GM18868 (cell line): ENCODE measurements at regions not wholly inside any gene's neighbourhood (a gene's known extent, or its start where the extent isn't known, plus 50 kb on each side); places are given as distances from the start of the nearest gene placed in this dataset.
"Not testable (repeated sequence)": the region's sequence is repeated elsewhere in the genome, so short reads cannot be mapped to it uniquely, and the experiment has no call there.

Source experiments
- ATAC-seq: cut with Tn5 transposase; IDR thresholded peaks from one replicate; pipeline ENCODE4 v1.9.1; 2021; ENCODE audit warnings: mild to moderate bottlenecking, moderate library complexity; ENCODE audit not compliant: unreplicated experiment

DNA sequence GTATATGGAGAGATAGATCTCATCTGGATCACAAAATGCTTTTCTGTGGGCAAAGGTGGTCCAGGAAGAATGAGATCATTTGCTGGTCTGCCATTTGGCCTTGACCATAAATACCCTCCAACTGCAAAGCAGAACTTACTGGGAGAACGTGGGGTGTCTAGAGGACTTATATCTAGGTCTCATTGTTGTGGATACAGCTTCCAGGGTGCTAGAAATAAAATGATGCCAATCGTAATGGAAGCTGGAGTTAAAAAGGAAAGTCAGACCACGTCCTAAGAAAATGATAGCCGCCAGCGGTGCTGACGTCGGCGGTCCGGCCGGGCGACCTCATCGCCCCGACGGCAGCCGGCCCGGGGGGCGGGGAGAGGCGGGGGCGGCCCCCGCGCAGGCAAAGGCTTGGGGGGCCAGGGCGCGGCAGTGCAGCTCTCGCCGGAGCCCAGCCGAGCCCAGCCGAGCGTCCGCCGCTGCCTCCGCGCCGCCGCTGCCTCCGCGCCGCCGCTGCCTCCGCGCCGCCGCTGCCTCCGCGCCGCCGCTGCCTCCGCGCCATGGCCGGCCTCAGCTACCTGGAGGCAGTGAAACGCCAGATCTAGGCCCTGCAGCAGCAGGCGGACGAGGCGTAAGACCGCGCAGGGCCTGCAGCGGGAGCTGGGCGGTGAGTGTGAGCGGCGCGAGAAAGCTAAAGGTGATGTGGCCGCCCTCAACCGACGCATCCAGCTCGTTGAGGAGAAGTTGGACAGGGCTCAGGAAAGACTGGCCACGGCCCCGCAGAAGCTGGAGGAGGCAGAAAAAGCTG is 89.5 kb downstream of the EOMES start:
- peak; percentile 82 for ATAC-seq

DNA sequence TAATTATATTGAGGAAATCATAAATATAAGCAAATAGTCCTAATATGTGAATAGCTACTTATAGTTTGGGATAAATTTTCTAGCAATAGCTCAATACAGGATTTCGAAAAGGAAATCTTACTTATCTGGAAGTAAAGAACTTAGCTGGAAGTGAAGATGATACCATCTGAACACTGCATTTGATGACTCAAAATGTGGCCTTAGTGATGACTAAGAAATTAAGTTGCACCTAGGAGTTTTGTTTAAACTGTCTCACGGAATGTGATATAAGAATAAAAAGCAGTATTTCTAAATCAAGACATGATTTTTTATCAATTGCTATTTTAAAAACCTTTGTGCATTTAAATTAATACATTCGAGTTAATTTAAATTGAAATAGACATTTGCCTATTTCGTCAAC is 91.2 kb downstream of the EOMES start:
- peak; percentile 57 for ATAC-seq

DNA sequence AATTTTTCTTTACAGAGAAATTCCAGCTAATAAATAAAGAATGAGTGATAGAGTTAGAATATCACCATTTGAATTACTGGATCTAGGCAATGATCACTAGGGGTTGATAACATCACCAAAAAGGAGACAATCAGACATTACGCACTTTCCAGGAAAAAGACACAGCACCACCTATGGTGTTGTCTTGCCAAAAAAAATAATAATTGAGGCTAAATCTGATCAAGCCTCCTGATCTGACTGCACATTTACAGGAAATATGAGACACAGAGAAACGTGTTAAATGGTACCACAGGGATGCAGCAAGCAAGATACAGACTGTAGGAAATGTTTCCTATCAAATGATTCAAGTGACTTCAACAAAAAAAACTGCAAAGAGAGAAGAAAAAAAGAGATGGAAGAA is 92.8 kb downstream of the EOMES start:
- no peak for ATAC-seq

DNA sequence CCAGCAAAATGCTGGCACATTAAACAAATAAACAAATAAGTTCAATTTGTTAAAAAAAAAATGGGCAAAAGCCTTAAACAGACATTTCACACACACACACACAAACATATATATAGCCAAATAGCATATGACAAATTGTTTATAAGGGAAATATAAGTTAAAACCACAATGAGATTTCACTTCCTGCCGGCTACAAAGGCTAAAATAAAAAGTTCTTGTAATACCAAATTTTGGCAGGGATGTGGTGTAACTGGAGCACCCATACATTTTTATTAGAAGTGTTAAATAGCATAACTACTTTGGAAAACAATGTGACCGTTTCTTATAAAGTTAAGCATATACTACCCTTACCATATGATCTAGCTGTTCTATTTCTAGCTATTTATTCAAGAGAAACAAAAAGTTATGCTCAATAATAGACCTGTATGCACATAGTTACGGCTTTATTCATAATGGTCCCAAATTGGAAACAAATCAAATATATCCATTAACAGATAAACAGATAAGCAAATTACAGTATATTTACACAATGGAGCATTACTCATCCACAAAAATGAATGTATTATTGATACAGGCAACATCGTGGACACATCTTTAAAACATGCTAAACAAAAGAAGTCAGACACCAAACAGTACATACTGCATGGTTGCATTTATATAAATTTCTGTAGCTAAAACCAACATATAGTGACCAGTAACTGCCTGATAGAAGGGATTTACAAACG is 93.9 kb downstream of the EOMES start:
- ATAC-seq: no peak

DNA sequence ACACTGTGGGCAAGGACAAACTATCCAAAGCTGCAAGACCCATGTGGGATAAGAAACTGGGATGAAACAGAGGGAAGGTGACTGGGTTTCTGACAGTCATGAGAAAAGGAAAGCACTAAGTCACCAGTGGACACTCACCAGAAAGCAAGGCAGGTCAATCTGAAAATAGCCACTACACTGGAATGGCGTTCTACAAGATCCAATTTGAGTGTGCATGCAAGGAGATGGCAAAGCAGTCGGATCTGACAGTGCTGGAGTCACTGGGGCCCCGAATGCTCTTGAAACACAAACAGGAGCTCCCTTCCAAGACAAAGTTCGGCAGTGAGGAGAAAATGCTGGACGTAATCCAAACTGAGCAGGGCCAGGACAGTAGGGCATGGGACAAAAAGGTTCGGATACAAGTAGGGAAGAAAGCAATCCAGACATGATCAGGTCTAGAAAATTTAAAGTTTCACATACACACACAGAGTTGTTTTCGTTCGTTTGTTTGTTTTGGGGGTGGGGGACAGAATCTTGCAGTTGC is 95.5 kb downstream of the EOMES start:
- no peak for ATAC-seq

DNA sequence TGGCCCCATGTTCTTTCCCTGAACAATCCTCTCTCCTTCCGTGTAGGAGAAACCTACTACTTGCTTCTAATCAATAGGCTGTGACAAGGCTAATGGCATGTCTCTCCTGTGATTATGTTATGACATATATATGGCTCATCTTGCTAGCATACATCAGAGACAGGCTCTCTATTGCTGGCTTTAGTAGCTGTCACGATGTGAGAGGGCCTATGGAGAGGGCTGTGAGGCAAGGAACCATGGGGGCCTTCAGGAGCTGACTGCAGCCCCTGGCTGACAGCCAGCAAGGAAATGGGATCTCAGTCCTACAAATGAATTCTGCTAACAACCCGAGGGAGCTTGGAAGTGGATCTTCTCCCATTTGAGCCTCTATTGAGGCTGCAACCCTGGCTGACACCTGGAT is 96.3 kb downstream of the EOMES start:
- ATAC-seq: no peak

DNA sequence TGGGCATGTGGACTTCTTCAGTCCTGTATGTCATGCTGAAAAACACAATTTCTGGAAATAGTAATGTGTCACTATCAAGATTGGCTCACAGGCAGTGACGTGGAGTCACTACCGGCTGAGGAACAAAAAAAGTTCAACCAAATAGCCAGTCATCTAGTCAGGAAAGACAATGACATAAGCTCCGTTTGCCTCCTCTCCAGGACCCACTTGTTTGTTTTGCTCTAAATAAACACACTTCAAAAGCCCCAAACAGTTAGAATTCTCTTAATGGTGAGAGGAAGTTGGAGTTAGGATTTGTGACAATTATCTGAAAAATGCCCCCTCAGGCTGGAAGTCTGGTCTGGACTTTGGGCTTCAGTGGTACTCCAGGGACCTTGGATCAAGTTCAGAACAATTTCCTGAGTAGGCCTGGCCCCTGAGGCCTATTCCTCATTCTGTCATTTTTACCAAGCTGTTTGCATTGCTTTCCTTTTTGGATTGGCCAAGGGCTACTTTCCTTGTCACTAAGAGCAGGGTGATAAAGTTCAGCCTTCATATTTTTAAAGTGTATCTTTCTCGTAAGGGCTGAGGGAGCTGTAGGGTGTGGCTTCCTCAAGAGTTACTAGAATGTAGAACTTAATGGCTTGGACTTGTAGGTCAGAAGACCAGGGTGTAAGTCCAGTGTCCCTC is 98.9 kb downstream of the EOMES start:
- no peak for ATAC-seq

DNA sequence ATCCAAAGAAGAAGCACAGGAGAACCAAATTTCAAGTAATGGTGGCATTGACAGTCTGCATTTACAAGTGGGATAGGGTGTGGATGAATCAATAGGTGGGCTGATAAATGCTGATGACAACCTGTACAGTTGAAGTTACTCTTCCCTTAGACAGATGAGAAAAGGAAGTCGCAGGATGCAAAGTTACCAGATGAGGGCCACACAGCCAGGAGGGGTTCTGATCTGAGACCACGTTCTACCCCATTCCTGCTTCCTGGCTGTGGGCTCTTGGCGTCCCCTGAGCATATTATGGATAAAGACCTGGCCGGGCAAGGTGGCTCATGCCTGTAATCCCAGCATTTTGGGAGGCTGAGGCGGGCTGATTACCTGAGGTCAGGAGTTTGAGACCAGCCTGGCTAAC is 104.6 kb downstream of the EOMES start:
- no peak for ATAC-seq

DNA sequence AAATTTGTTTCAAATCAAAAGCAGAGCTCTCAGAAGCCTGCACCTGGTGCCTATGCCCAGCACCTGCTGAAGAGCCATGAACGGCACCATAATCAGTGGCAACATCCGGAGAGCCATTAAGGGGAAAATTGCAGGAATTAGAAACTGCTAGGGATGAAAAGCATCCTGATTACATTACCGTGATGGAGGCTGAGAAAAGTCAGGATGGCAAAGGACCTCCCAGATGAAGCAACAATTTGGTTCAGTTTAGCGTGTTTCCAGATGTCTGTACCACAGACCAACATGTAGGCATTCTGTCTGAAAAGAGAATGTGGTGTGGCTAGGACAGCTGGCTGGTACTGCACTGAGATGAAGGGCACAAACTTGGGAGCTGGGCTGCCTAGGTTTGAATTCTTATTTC is 106.1 kb downstream of the EOMES start:
- no peak for ATAC-seq

DNA sequence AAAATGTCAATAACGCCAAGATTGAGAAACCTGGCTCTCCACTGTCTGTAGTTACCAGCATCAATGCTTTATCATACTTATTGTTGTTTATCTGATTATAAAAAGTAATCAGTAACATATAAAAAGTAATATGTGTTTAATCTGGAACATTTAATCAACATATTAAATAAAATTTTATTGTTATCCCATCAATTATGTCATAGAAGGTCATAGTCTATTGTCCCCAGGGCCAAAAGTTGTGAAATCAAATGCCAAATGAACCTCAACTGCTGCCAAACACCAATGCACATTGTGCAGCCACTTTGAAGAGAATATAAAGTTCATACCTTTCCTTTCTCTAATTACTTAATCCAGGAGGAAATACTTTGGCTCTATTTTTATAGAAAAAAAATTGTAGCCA is 106.6 kb downstream of the EOMES start:
- ATAC-seq: no peak

DNA sequence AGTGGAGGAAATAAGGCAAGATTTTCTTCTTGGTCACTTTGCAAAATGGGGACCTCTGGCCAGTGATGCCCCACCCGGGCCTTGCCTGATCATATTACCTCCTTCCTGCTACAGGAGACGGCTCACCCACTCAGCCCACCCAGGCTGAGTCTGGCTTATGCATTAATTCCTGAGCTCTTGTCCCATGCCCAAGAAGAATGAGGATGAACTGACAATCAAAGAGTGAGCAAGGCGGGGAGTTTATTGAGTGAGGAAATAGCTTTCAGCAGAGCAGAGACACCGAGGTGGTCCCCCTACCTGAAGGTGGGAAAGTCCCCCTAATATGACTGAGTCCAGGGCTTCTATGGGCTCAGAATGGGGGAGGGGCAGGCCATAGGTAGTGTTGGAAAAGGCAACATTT is 107.5 kb downstream of the EOMES start:
- no peak for ATAC-seq

DNA sequence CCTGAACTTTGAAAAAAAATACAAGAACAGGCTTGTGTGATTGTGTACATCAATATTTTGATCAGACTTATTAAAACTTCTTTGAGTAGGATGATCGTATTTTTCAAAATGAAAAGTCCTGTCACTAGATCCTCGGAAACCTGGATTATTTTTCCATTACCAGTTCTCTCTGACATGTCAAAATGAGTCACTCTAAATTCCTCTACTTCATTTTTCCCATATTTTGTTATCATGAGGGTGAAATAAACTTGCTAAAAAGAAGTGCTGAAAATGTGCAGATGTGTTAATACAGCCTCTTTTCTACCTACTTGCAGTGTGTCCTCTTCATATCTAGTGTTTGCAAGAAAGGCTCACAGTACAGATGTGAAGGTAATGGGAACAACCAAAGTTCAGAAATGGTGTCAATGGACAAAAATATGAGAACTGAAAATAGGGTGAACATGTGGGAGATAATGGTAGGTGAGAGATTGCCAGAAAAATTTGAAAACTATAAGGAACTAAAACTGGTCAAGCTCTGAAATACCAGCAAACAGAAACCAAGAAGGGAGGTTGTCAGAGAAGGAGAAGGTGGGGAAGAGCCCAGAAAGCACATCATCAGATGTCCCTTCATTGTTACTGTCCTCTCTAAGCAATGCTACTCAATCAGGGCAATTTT is 108.2 kb downstream of the EOMES start:
- ATAC-seq: peak; percentile 59

DNA sequence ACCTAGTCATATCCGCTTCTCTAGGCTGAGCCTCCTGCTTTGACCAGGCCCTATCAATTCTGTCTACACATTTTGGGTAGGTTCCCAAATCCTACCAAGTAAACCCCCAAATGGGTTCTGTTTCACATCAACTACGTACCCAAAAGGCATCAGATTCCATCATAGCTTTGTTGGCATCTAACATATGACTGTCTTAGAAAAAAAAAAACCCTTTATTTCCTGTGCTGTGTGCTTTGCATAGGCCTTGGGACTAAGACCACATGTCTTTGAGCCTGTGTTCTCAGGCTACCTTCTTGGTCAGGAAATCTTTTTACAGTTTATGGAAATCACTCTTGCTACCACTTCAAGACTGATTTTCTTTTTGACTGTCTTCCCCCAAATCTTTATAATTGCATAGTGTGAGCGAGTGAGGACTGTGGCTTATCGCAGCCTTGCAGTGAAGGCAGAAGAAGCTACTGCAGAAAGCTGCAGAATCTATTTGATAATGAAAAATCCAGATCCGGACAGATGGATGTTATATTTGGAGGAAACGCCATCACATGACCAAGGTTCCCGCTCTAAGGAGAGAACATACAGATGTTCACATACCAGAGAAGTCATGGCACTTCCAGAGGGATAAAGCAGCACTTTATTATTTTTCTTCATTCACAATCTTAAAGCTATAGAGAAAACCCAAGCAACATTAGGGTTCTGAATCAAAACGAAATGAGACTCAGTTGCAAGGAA is 111.2 kb downstream of the EOMES start:
- no peak for ATAC-seq

DNA sequence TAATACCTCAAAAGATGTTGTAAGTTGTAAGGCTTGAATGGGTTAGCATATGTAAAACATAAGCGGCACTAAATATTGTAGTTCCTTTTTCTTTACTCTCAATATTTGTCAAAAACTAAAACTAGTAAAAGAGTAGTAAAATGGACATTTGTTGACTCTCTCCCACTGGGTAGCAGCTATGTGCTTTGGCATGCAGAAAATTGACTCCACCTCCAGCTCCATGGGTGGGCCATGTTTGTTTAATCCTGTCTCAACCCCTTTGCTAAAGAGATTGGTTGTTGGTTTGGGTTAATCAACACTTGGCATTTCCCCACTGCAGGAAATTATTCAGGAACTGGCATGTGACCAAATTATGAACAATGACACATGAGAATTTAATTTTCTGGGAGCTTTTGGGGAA is 114.8 kb downstream of the EOMES start:
- ATAC-seq: no peak

DNA sequence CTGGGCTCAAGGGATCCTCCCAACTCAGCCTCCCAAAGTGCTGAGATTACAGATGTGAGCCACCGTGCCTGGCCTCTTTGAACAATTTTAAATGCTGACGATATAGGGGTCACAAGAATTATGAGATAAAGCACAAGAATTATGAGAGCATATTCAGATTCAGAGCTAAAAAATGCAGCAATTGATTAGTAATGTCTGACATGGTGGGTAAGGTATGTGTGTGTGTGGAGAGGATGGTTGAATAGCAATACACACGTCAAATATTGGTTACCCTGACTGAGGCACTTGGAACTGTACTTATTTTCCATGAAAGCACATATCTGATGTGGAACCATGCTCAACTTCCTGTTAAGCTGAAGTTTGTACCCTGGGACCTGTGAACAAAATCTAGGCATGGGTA is 115.6 kb downstream of the EOMES start:
- ATAC-seq: no peak

DNA sequence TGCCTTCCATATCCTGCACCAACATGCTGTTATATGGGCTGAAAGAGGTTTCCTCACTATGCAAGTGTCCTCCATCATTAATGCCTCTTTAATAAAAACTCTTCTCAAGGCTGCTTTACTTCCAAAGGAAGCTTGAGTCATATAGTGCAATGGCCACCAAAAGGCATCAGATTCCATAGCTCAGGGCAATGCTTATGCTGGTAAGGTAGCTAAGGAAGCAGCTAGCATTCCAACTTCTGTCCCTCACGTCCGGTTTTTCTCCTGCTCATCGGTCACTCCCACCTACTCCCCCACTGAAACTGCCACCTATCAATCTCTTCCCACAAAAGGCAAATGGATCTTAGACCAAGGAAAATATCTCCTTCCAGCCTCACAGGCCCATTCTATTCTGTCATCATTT is 117.1 kb upstream of the SLC4A7 start:
- not testable (repeated sequence) for ATAC-seq

DNA sequence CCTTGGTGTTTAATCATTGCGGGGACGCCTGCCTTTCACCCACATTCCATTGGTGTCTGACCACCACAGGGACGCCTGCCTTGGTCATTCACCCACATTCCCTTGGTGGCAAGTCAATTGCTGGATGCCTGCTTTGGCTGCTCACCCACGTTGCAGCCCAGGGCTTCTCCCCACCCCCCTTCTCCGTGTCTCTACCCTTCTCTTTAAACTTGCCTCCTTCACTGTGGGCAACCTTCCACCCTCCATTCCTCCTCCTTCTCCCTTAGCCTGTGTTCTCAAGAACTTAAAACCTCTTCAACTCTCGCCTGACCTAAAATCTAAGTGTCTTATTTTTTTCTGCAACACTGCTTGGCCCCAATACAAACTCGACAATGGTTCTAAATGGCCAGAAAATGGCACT is 115.6 kb upstream of the SLC4A7 start:
- ATAC-seq: not testable (repeated sequence)

DNA sequence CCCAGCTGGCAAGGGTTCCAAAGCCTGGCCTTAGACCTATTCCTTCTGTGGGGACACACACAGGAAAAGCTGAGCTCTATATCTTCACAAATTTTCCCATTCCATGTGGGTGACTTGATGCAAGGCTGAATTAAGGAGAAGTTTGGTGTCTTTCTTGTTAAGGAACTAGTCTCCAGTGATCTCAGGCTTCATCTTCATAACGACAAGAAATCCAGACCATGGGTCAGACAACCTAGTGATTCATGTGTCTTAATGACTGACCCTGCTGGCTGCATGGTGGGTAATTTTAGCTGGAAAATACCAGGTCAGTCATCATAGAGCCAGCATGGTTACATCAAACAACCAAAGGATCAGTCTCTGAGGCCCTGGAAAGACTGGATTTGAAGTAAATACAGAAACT is 112.7 kb upstream of the SLC4A7 start:
- ATAC-seq: peak; percentile 4

DNA sequence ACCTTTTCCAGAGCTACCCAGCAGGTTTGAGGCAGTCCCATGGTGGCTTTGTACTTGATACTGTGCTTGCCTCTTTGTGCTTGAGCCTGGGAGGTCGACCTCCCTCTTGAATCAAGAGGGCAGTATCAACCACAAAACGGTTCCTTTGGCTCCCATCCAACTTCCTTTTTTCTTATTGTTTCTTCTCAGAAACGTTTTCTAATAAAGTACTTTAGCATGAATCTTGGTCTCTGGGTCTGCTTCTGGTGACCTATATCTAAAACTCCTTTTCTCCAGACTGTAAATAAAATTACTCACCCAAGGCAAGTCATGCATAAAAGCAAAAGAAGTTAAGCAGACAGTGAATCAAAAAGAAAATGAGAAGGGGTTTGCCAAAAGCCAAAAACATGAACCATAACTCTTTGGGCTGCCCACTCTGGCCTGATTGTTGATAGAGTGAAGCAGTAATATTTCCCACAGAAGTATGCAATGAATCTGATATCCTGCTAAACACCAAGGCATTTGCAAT is 112.2 kb upstream of the SLC4A7 start:
- ATAC-seq: peak; percentile 87

DNA sequence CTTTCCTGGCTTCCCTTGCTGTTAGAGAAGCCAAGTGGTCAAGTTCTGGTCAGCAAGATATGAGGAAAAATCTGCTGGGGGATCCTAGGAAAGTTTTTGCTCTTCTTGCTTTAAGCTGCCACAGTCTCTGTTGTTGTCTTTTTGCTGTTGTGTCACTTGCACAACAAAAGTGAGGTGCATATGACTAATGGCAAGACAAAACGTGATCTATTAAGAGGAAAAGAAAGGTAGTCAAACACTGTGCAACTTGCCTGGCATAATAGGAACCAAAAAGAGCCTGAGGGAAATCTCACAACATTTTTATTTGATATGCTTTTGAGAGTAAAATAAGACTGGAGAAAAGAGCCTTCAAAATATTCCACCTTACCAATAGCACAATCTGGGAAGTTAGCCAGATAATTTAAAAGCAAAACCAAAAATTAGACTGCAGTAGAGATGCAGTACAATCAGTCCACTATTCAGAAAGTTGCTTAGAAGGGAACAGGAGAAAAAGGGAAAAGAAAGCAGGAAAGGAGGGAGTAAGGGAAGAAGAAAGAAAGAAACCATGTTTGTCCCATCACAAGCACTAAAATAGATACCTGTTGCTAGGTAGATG is 110.0 kb upstream of the SLC4A7 start:
- no peak for ATAC-seq
